MM.1S (cell line): ENCODE measurements at regions not wholly inside any gene's neighbourhood (a gene's known extent, or its start where the extent isn't known, plus 50 kb on each side); places are given as distances from the start of the nearest gene placed in this dataset.

Experiments used
- CTCF ChIP-seq: fragments of 300-600 bp; sonication (generic); IDR thresholded peaks from 2 replicates; pipeline ENCODE4 v1.5.1; 2016; ENCODE audit warnings: antibody characterized with exemption, low read length, mixed read lengths
- EZH2phosphoT487 ChIP-seq: fragments of 300-600 bp; sonication (generic); IDR thresholded peaks from 2 replicates; pipeline ENCODE4 v1.6.1; 2018; ENCODE audit warnings: antibody characterized with exemption, low read length

GRCh38 chr6:169865346-169866139 is 114.1 kb downstream of the ERMARD start:
- TF ChIP-seq CTCF, result no peak
- TF ChIP-seq EZH2phosphoT487, result no peak
